ENCODE measurements at regions not wholly inside any gene's neighbourhood (a gene's known extent, or its start where the extent isn't known, plus 50 kb on each side); places are given as distances from the start of the nearest gene placed in this dataset.
"Not testable (repeated sequence)": the region's sequence is repeated elsewhere in the genome, so short reads cannot be mapped to it uniquely, and the experiment has no call there.

DNA sequence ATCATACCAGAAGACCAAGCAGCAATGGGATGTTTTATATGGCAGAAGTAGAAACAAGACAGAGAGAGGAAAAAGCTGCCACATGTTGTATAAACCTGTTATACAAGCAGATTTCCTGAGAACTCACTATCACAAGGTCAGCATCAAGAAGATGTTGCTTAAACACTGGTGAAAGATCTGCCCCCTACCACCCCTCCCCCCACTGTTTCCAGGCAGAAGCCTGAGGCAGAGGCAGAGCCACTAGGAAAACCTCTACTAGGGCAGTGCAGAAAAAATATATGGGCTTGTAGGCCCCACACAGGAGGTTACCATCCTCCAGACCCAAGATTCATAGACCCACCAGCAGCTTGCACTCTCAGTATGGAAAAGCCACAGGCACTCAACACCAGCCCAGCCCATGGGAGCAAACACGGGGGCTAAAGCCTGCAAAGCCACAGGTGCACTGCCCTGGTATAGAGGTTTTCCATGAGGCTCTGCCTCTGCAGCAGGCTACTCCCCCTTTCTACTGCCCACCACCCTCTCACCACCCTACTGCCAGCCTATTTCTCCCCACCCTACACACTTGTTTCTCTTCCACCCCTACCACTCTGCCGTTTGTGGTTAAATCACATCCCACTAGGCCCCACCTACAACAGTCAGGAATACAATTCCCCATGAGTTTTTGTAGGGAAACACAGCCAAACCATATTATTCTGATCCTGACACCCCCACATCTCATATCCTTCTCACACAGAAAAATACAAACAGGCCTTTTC lies 274.2 kb downstream of the POTED start:
- TF ChIP-seq, protein P1, sequence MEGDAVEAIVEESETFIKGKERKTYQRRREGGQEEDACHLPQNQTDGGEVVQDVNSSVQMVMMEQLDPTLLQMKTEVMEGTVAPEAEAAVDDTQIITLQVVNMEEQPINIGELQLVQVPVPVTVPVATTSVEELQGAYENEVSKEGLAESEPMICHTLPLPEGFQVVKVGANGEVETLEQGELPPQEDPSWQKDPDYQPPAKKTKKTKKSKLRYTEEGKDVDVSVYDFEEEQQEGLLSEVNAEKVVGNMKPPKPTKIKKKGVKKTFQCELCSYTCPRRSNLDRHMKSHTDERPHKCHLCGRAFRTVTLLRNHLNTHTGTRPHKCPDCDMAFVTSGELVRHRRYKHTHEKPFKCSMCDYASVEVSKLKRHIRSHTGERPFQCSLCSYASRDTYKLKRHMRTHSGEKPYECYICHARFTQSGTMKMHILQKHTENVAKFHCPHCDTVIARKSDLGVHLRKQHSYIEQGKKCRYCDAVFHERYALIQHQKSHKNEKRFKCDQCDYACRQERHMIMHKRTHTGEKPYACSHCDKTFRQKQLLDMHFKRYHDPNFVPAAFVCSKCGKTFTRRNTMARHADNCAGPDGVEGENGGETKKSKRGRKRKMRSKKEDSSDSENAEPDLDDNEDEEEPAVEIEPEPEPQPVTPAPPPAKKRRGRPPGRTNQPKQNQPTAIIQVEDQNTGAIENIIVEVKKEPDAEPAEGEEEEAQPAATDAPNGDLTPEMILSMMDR (optimal IDR thresholded peaks at IDR 0.05 in 1 of 3, IDR thresholded peaks at IDR 0.05 in 1 of 3, conservative IDR thresholded peaks at IDR 0.05 in 1 of 3; ENCODE audit: extremely low read depth in 1 of 3, insufficient read depth in 2 of 3, low read length in 3 of 3) = not testable (repeated sequence)
- TF ChIP-seq EZH2 (IDR thresholded peaks at IDR 0.05; ENCODE audit: low read length) = not testable (repeated sequence)

Data from keratinocyte (primary cell).